ENCODE measurements at regions not wholly inside any gene's neighbourhood (a gene's known extent, or its start where the extent isn't known, plus 50 kb on each side); places are given as distances from the start of the nearest gene placed in this dataset.
A peak's percentile ranks its signal among the peaks of the same experiment; 100 is the strongest.

- no peak for FAIRE-seq
- TF ChIP-seq, protein P1, sequence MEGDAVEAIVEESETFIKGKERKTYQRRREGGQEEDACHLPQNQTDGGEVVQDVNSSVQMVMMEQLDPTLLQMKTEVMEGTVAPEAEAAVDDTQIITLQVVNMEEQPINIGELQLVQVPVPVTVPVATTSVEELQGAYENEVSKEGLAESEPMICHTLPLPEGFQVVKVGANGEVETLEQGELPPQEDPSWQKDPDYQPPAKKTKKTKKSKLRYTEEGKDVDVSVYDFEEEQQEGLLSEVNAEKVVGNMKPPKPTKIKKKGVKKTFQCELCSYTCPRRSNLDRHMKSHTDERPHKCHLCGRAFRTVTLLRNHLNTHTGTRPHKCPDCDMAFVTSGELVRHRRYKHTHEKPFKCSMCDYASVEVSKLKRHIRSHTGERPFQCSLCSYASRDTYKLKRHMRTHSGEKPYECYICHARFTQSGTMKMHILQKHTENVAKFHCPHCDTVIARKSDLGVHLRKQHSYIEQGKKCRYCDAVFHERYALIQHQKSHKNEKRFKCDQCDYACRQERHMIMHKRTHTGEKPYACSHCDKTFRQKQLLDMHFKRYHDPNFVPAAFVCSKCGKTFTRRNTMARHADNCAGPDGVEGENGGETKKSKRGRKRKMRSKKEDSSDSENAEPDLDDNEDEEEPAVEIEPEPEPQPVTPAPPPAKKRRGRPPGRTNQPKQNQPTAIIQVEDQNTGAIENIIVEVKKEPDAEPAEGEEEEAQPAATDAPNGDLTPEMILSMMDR (IDR thresholded peaks at IDR 0.05; ENCODE audit: insufficient read depth, missing control alignments): no peak
- DNase-seq (ENCODE audit: insufficient read length, low spot score): no peak
Observed at GRCh38 chr13:37985281-37985680, 115.7 kb upstream of the TRPC4 start.

- TF ChIP-seq, protein P1 (IDR thresholded peaks at IDR 0.05; ENCODE audit: insufficient read depth, missing control alignments): peak; percentile 29
- FAIRE-seq: no peak
- DNase-seq (ENCODE audit: insufficient read length, low spot score): no peak
Observed at GRCh38 chr13:37984357-37984756, 114.8 kb upstream of the TRPC4 start.

DNA sequence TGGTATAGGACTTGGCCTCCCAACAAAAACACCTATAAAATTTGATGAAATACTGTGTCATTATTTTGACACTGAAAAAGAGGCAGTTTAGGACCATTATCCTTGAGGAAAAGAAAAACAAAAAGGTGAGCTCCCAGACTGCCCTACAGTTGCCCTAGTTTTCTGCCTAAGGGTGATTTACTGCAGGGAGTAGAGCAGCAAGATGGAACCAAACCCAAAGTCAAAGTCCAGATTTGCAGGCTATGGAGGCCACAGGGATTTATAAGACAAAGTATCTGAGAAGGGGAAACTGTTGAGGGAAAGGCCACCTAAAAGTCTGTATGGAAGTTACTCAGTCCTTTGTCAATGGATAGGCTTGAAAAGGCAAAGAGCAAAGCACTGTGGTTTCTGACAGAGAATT, 112.4 kb upstream of the TRPC4 start:
- FAIRE-seq (no peak), DNase-seq (ENCODE audit: insufficient read length, low spot score) (no peak)
- TF ChIP-seq, protein P1 (IDR thresholded peaks at IDR 0.05; ENCODE audit: insufficient read depth, missing control alignments): no peak

DNA sequence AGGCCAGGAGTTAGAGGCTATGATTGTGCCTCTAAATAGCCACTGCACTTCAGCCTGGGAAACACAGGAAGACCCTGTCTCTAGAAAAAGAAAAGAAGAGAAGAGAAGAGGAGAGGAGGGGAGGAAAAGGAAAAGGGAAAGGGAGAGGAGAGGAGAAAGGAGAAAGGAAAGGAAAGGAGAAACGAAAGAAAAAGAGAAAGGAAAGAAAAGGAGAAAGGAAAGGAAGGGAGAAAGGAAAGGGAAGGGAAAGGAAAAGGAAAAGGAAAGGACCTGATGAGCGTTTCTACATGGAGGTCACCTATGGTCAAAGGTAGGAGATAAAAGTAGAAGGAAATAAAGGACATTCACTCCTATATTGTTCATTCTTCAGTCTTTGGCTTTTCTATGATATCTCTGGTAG, 109.1 kb upstream of the TRPC4 start:
- FAIRE-seq: no peak
- TF ChIP-seq, protein P1 (IDR thresholded peaks at IDR 0.05; ENCODE audit: insufficient read depth, missing control alignments): no peak

DNA sequence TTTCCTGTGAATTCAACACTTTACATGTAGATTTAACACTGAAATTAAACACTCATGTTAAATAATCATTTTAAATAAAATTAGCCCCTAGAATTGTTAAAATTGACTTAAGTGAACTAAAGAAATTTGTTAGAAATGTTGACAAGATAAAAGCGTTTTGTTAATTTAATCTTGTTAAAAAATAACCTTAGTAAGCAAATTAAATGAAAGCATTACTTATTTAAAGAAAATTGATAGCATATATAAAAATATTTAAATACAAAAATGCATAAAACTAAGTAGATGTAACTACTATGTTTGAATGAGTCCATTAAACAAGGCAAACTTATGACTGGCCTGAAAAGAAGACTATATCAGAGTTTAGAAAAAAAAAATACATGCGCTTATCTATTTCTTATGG, 99.0 kb upstream of the TRPC4 start:
- TF ChIP-seq, protein P1 (IDR thresholded peaks at IDR 0.05; ENCODE audit: insufficient read depth, missing control alignments): no peak
- DNase-seq (ENCODE audit: insufficient read length, low spot score): no peak
- no peak for FAIRE-seq

More for the DNA sequence above, 109.1 kb upstream of the TRPC4 start:
- DNase-seq (ENCODE audit: insufficient read length, low spot score): no peak

DNA sequence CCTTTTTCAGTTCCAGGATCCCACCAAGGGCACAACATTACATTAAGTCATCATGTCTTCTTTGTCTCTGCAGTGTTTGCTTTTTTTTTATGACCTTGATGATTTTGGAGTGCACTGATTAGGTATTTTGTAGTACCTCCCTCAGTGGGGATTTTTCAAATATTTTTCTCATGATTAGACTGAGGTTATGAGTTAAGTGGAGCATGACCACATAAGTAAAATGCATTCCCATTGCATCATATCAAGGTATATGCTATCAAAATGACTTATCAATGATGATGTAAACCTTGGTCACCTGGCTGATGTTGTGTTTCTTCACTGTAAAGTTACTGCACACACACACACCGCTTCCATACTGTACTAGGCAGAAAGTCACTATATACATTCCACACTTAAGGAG, 96.7 kb upstream of the TRPC4 start:
- FAIRE-seq: no peak
- no peak for DNase-seq (ENCODE audit: insufficient read length, low spot score)
- TF ChIP-seq, protein P1 (IDR thresholded peaks at IDR 0.05; ENCODE audit: insufficient read depth, missing control alignments): no peak

GRCh38 chr13:37960427-37960826, 90.9 kb upstream of the TRPC4 start:
- TF ChIP-seq, protein P1 (IDR thresholded peaks at IDR 0.05; ENCODE audit: insufficient read depth, missing control alignments): peak; percentile 20
- no peak for DNase-seq (ENCODE audit: insufficient read length, low spot score)
- no peak for FAIRE-seq
